AG10803 (cell line): ENCODE measurements at regions not wholly inside any gene's neighbourhood (a gene's known extent, or its start where the extent isn't known, plus 50 kb on each side); places are given as distances from the start of the nearest gene placed in this dataset.

Source experiments
- DNase-seq: peaks from one replicate; pipeline ENCODE4 v3.0.0; 2010; ENCODE audit warnings: low read depth
- H3K4me3 ChIP-seq: 2 replicates; pipeline ENCODE4 v1.5.1; 2011; ENCODE audit warnings: mild to moderate bottlenecking, low read length, control low read depth
- CTCF ChIP-seq: conservative IDR thresholded peaks from 2 replicates; pipeline ENCODE4 v1.5.1; 2011; ENCODE audit warnings: mild to moderate bottlenecking, low read length, control low read depth, inconsistent platforms

- no peak for TF ChIP-seq CTCF
- DNase-seq = no peak
- no peak overlapping the region for H3K4me3 ChIP-seq
Observed at GRCh38 chr2:7352191-7352590, 435.0 kb downstream of the RNF144A start.

GRCh38 chr2:7353571-7353970, 436.4 kb downstream of the RNF144A start:
- no peak for DNase-seq
- TF ChIP-seq CTCF = no peak

GRCh38 chr2:7355781-7356180, 438.6 kb downstream of the RNF144A start:
- H3K4me3 ChIP-seq = no peak overlapping the region
- TF ChIP-seq CTCF = no peak
- no peak for DNase-seq

More at GRCh38 chr2:7353571-7353970, 436.4 kb downstream of the RNF144A start:
- no peak overlapping the region for H3K4me3 ChIP-seq

GRCh38 chr2:7356909-7357584, 439.8 kb downstream of the RNF144A start:
- no peak for TF ChIP-seq CTCF
- DNase-seq = no peak

GRCh38 chr2:7357993-7358392, 440.8 kb downstream of the RNF144A start:
- DNase-seq = no peak
- TF ChIP-seq CTCF = no peak
- no peak overlapping the region for H3K4me3 ChIP-seq

More at GRCh38 chr2:7356909-7357584, 439.8 kb downstream of the RNF144A start:
- H3K4me3 ChIP-seq = no peak overlapping the region

- no peak for TF ChIP-seq CTCF
- no peak overlapping the region for H3K4me3 ChIP-seq
- no peak for DNase-seq
Observed at GRCh38 chr2:7358865-7359447, 441.7 kb downstream of the RNF144A start.

- no peak; the same call in 1 of the 2 replicates for TF ChIP-seq CTCF
- no peak for DNase-seq
- no peak overlapping the region for H3K4me3 ChIP-seq
Observed at GRCh38 chr2:7363906-7364305, 446.7 kb downstream of the RNF144A start.
